ENCODE measurements at regions not wholly inside any gene's neighbourhood (a gene's known extent, or its start where the extent isn't known, plus 50 kb on each side); places are given as distances from the start of the nearest gene placed in this dataset.

DNA sequence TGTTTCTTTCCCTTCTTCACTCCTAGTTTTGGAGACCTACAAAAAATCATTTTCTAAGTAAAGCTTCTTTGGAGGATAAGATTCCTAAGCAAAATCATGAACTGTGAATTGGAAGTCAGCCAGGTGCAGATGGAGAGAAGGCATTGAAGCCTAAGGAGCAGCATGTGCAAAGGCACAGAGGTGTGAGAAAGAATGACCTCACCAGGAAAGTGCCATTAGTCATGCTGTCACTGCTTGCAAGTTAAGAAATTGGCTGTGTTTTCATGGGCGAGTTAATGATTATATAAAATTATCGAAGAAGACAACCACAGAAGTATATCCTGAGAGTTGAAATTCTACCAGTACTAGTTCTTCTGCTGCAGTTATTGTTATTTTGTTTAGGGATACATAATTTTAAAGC lies 80.3 kb upstream of the KLHL1 start:
- TF ChIP-seq, protein P1, sequence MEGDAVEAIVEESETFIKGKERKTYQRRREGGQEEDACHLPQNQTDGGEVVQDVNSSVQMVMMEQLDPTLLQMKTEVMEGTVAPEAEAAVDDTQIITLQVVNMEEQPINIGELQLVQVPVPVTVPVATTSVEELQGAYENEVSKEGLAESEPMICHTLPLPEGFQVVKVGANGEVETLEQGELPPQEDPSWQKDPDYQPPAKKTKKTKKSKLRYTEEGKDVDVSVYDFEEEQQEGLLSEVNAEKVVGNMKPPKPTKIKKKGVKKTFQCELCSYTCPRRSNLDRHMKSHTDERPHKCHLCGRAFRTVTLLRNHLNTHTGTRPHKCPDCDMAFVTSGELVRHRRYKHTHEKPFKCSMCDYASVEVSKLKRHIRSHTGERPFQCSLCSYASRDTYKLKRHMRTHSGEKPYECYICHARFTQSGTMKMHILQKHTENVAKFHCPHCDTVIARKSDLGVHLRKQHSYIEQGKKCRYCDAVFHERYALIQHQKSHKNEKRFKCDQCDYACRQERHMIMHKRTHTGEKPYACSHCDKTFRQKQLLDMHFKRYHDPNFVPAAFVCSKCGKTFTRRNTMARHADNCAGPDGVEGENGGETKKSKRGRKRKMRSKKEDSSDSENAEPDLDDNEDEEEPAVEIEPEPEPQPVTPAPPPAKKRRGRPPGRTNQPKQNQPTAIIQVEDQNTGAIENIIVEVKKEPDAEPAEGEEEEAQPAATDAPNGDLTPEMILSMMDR (conservative IDR thresholded peaks at IDR 0.05): no peak
- H3K9me3 Mint-ChIP-seq: no peaks in the 10 kb centered on the region
- no peak overlapping the region for H4K91ac ChIP-seq (ENCODE audit: insufficient read length, low read depth, low read length)
- H4K5ac ChIP-seq (ENCODE audit: insufficient read length, low read depth, low read length): no peak overlapping the region
- H2BK12ac ChIP-seq (ENCODE audit: insufficient read length, low read depth, low read length): no peak overlapping the region
- no peak overlapping the region for H2AK5ac ChIP-seq (ENCODE audit: insufficient read length, low read length)
- H3K4me1 Mint-ChIP-seq: no peaks in the 10 kb centered on the region
- H3K27me3 Mint-ChIP-seq (ENCODE audit: low read depth): no peaks in the 10 kb centered on the region
- no peaks in the 10 kb centered on the region for H4K20me1 ChIP-seq (ENCODE audit: control insufficient read depth, insufficient read depth, insufficient read length)
- no peak overlapping the region for H3K14ac ChIP-seq (ENCODE audit: insufficient read depth, low read length)
- H3K9me3 ChIP-seq (ENCODE audit: control insufficient read depth, low read depth, low read length): no peaks in the 10 kb centered on the region
- no peaks in the 10 kb centered on the region for H3K4me1 ChIP-seq (ENCODE audit: insufficient read depth, low read length)
- WGBS (ENCODE audit: extremely low coverage, insufficient read length, low lambda C conversion rate): no CpG with 5 or more reads among the region's 2 CpGs
- H3K4me3 Mint-ChIP-seq: no peak overlapping the region
- no peak overlapping the region for H3K18ac ChIP-seq (ENCODE audit: insufficient read length, low read depth, low read length)
- no peak overlapping the region for H3K4me2 ChIP-seq (ENCODE audit: insufficient read depth, insufficient read length, low read length)
- no peaks in the 10 kb centered on the region for H3K79me1 ChIP-seq (ENCODE audit: insufficient read depth, low read depth, low read length, poor library complexity, severe bottlenecking)
- H2BK15ac ChIP-seq (ENCODE audit: low read depth, low read length): no peak overlapping the region
- no peak overlapping the region for H2BK120ac ChIP-seq (ENCODE audit: low read depth, low read length, poor library complexity, severe bottlenecking)
- H3K4ac ChIP-seq (ENCODE audit: low read depth, low read length): no peak overlapping the region
- H3K27me3 ChIP-seq (ENCODE audit: insufficient read depth, low read length): no peaks in the 10 kb centered on the region
- no peaks in the 10 kb centered on the region for H3K23me2 ChIP-seq (ENCODE audit: insufficient read length, low read depth, low read length, poor library complexity, severe bottlenecking)
- H3K79me2 ChIP-seq (ENCODE audit: insufficient read depth, low read length): no peaks in the 10 kb centered on the region
- no peak overlapping the region for H3T11ph ChIP-seq (ENCODE audit: low read length)
- no peak overlapping the region for H3K27ac Mint-ChIP-seq
- no peak for DNase-seq
- no peak overlapping the region for H3K56ac ChIP-seq (ENCODE audit: insufficient read length, low read depth, low read length)
- H3K27ac ChIP-seq (ENCODE audit: insufficient read length, low read depth, low read length): no peak overlapping the region
- H2BK20ac ChIP-seq (ENCODE audit: low read depth, low read length, poor library complexity, severe bottlenecking): no peak overlapping the region
- no peak overlapping the region for H4K8ac ChIP-seq (replicated peaks; ENCODE audit: insufficient read length, low read depth, low read length)
- H2BK5ac ChIP-seq (ENCODE audit: insufficient read length, low read length): no peak overlapping the region
- no peak overlapping the region for H3K9ac ChIP-seq (ENCODE audit: extremely low read depth, insufficient read length, low read length)
- H2AFZ ChIP-seq (ENCODE audit: low read length): no peak overlapping the region
- H3K36me3 Mint-ChIP-seq (ENCODE audit: insufficient read depth in 1 of 3, low read depth in 3 of 3): no peaks in the 10 kb centered on the region
- H3K23ac ChIP-seq (ENCODE audit: insufficient read length, low read depth, low read length): no peak overlapping the region
